ENCODE measurements at regions not wholly inside any gene's neighbourhood (a gene's known extent, or its start where the extent isn't known, plus 50 kb on each side); places are given as distances from the start of the nearest gene placed in this dataset.
"Not testable (repeated sequence)": the region's sequence is repeated elsewhere in the genome, so short reads cannot be mapped to it uniquely, and the experiment has no call there.

DNA sequence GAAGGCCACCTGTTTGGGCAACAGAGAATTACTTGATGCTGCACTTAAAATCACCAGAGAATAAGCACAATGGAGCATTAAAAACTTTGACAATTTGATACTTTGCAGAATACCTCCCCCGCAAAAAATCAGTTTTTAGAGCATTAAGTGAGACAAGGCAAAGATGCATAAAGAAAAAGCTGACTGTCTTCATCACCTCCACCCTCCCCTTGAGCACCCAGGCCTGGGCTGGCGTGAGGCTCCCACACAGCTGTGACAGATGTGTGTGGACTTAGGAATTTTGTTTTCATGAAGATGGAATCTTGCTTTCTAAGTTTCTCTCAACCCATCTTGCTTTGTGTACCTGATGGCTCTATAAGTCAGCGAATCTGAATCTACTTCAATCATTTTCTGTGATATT lies 242.2 kb downstream of the EMX2 start:
- no peak overlapping the region for H3K4me3 Mint-ChIP-seq
- peaks cover 0 to 5% (median 5%) of the 10 kb centered on the region in 3 donors for H3K27me3 Mint-ChIP-seq
- no peak for DNase-seq
- no peaks in the 10 kb centered on the region for H3K4me1 Mint-ChIP-seq
- H3K27ac Mint-ChIP-seq, result no peak overlapping the region
- ATAC-seq (ENCODE audit: low read depth in 2 of 2), result no peak
- H3K36me3 Mint-ChIP-seq, result no peaks in the 10 kb centered on the region
- peaks cover 0 to 6% (median 3%) of the 10 kb centered on the region in 7 donors for H3K9me3 Mint-ChIP-seq

GRCh38 chr10:117788911-117789310 lies 246.4 kb downstream of the EMX2 start:
- Mint-ChIP-seq H3K4me1 (no peaks in the 10 kb centered on the region), H3K9me3 (peaks cover 0 to 3% (median 0%) of the 10 kb centered on the region in 7 donors), H3K36me3 (no peaks in the 10 kb centered on the region), H3K4me3 (no peak overlapping the region), H3K27me3 (peaks cover 0 to 5% (median 5%) of the 10 kb centered on the region in 3 donors), H3K27ac (peak overlapping the region in 1 of 6 donors; percentile 78)
- no peak for DNase-seq
- ATAC-seq (ENCODE audit: low read depth in 2 of 2), result no peak

- ATAC-seq (ENCODE audit: low read depth in 2 of 2) (no peak), DNase-seq (no peak)
- Mint-ChIP-seq H3K36me3 (no peaks in the 10 kb centered on the region), H3K4me3 (peak overlapping the region in 1 of 8 donors; percentile 61), H3K27me3 (peaks cover 0 to 5% (median 2%) of the 10 kb centered on the region in 3 donors), H3K4me1 (no peaks in the 10 kb centered on the region), H3K9me3 (peaks cover 0 to under 1% (median 0%) of the 10 kb centered on the region in 7 donors), H3K27ac (no peak overlapping the region)
Measured at GRCh38 chr10:117790179-117790578, 247.6 kb downstream of the EMX2 start.

DNA sequence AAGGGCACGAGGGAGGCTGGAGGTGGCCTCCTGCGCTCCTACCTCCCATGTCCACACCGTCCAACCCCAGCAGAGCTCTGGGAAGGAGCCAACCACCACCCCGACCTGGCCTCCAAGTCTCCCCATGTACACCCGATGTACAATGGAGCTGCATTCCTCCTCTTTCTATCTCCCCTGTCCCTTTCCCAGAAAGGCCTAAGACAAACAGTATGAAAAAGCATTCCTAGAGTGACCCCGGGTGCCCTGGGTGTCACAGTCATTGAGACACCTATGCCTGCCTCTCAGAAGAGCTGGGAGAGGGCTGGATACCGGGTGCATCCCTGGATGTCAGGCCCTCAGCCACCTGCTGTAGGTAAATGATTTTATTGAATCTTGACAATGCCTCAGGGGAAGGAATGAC lies 248.1 kb downstream of the EMX2 start:
- no peak overlapping the region for H3K27ac Mint-ChIP-seq
- H3K9me3 Mint-ChIP-seq, result peaks cover 0 to under 1% (median 0%) of the 10 kb centered on the region in 7 donors
- H3K27me3 Mint-ChIP-seq, result peaks cover 0 to 5% (median 0%) of the 10 kb centered on the region in 3 donors
- no peaks in the 10 kb centered on the region for H3K4me1 Mint-ChIP-seq
- no peaks in the 10 kb centered on the region for H3K36me3 Mint-ChIP-seq
- DNase-seq, result no peak
- H3K4me3 Mint-ChIP-seq, result peak overlapping the region in 1 of 8 donors; percentile 61
- no peak for ATAC-seq (ENCODE audit: low read depth in 2 of 2)

GRCh38 chr10:117792214-117792613 lies 249.7 kb downstream of the EMX2 start:
- no peaks in the 10 kb centered on the region for H3K4me1 Mint-ChIP-seq
- peaks cover 0 to 5% (median 0%) of the 10 kb centered on the region in 3 donors for H3K27me3 Mint-ChIP-seq
- ATAC-seq (ENCODE audit: low read depth in 2 of 2) (no peak), DNase-seq (no peak)
- H3K27ac Mint-ChIP-seq, result peak overlapping the region in 2 of 6 donors; percentile 16 to 77
- H3K9me3 Mint-ChIP-seq, result peaks cover 0 to 3% (median 0%) of the 10 kb centered on the region in 7 donors
- H3K4me3 Mint-ChIP-seq, result no peak overlapping the region
- no peaks in the 10 kb centered on the region for H3K36me3 Mint-ChIP-seq

DNA sequence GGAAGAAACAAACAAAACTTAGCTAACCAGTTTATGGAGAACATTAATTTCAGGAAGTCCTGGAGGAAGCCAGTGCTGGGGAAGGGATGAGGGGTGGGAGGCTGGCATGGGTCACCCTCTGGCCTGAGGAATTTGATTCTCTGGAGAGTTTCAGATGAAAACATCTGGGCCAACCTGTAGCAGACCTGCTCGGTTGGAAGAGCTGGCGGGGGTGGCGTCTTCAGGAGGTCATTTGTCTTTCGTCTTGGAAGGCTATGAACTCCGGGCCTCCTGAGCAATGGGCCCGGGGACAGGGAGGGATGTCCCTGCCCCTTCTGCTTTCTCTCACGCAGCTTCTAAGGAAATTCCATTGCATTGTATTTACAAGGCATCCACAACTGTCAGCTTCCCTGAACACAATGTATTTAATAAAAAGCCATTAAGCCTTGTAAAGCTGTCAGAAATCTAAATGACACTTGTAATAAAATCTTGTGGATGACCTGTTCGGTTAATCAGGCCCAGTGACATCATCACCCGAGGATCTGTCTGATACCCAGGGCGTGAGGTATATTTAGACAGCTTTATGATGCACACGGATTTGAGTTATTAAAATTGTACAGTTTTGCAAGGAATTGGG lies 250.5 kb downstream of the RAB11FIP2 start:
- H3K4me1 Mint-ChIP-seq, result no peaks in the 10 kb centered on the region

GRCh38 chr10:117797296-117797695 lies 249.4 kb downstream of the RAB11FIP2 start:
- no peak for ATAC-seq (ENCODE audit: low read depth in 2 of 2)
- Mint-ChIP-seq H3K27me3 (no peaks in the 10 kb centered on the region), H3K4me3 (no peak overlapping the region), H3K27ac (no peak overlapping the region), H3K4me1 (no peaks in the 10 kb centered on the region), H3K9me3 (peaks cover 0 to 3% (median 0%) of the 10 kb centered on the region in 7 donors), H3K36me3 (no peaks in the 10 kb centered on the region)
- DNase-seq, result no peak

More for the DNA sequence above, 250.5 kb downstream of the RAB11FIP2 start:
- H3K27me3 Mint-ChIP-seq, result no peaks in the 10 kb centered on the region
- H3K27ac Mint-ChIP-seq, result no peak overlapping the region
- H3K9me3 Mint-ChIP-seq, result peaks cover 0 to 3% (median 0%) of the 10 kb centered on the region in 7 donors
- DNase-seq (no peak), ATAC-seq (ENCODE audit: low read depth in 2 of 2) (no peak)
- no peaks in the 10 kb centered on the region for H3K36me3 Mint-ChIP-seq
- H3K4me3 Mint-ChIP-seq, result no peak overlapping the region

- H3K36me3 Mint-ChIP-seq, result no peaks in the 10 kb centered on the region
- ATAC-seq (ENCODE audit: low read depth in 2 of 2) (no peak), DNase-seq (no peak)
- H3K4me3 Mint-ChIP-seq, result no peak overlapping the region
- no peaks in the 10 kb centered on the region for H3K9me3 Mint-ChIP-seq
- peaks cover 0 to 11% (median 0%) of the 10 kb centered on the region in 3 donors for H3K27me3 Mint-ChIP-seq
- H3K4me1 Mint-ChIP-seq, result no peaks in the 10 kb centered on the region
- no peak overlapping the region for H3K27ac Mint-ChIP-seq
Measured at GRCh38 chr10:117801691-117802090, 245.1 kb downstream of the RAB11FIP2 start.

- no peaks in the 10 kb centered on the region for H3K36me3 Mint-ChIP-seq
- DNase-seq, result no peak
- no peak overlapping the region for H3K4me3 Mint-ChIP-seq
- peaks cover 0 to 11% (median 9%) of the 10 kb centered on the region in 3 donors for H3K27me3 Mint-ChIP-seq
- no peaks in the 10 kb centered on the region for H3K4me1 Mint-ChIP-seq
- peaks cover 0 to 15% (median 4%) of the 10 kb centered on the region in 7 donors for H3K9me3 Mint-ChIP-seq
- no peak for ATAC-seq (ENCODE audit: low read depth in 2 of 2)
- H3K27ac Mint-ChIP-seq, result no peak overlapping the region
Measured at GRCh38 chr10:117804470-117805011, 242.2 kb downstream of the RAB11FIP2 start.

DNA sequence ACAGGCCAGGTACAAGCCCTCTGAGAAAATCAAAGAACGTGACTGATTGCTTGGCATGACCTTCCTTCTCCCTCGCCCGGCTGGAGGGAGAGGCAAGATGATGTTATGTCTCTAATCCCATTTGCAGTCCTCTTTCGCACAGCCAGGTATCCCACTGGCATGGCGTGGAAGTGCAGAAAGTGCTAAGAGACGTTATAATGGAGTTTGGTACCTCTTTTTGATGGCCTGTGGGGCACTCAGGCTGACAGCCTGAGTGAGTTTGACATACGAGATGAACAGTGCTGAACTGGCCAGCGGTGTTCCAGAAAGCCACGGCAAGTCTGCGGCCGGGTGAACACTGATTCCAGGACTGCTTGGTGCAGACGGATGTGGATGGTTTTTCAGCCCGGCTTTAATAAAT lies 241.6 kb downstream of the RAB11FIP2 start:
- Mint-ChIP-seq H3K27ac (no peak overlapping the region), H3K36me3 (no peaks in the 10 kb centered on the region), H3K4me1 (no peaks in the 10 kb centered on the region), H3K27me3 (peaks cover 0 to 11% (median 9%) of the 10 kb centered on the region in 3 donors), H3K9me3 (peaks cover 0 to 21% (median 4%) of the 10 kb centered on the region in 7 donors), H3K4me3 (no peak overlapping the region)
- DNase-seq, result no peak
- no peak for ATAC-seq (ENCODE audit: low read depth in 2 of 2)

DNA sequence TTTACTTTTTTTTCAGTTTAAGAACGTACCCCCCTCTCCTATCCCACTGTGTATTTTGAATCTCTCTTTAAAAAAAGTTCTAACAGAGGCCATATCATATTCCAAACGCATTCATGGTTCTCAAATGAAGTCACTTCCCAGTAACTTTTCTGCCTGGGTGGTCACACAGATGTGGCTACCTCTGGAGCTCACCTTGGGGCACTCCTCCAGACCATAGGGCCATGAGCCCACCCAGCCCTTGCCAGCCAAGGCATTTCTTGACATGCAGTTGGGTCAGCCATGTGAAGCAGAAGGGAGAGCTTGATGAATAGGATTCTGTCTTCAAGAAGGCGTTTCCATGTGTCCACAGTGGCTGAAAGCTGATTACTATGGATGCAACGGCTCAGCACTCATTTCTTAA lies 239.3 kb downstream of the RAB11FIP2 start:
- DNase-seq, result no peak
- no peaks in the 10 kb centered on the region for H3K4me1 Mint-ChIP-seq
- no peak for ATAC-seq (ENCODE audit: low read depth in 2 of 2)
- H3K27me3 Mint-ChIP-seq, result peaks cover 0 to 11% (median 9%) of the 10 kb centered on the region in 3 donors
- H3K27ac Mint-ChIP-seq, result peak overlapping the region in 1 of 6 donors; percentile 69
- no peak overlapping the region for H3K4me3 Mint-ChIP-seq
- no peaks in the 10 kb centered on the region for H3K36me3 Mint-ChIP-seq
- peaks cover 0 to 35% (median 4%) of the 10 kb centered on the region in 7 donors for H3K9me3 Mint-ChIP-seq

DNA sequence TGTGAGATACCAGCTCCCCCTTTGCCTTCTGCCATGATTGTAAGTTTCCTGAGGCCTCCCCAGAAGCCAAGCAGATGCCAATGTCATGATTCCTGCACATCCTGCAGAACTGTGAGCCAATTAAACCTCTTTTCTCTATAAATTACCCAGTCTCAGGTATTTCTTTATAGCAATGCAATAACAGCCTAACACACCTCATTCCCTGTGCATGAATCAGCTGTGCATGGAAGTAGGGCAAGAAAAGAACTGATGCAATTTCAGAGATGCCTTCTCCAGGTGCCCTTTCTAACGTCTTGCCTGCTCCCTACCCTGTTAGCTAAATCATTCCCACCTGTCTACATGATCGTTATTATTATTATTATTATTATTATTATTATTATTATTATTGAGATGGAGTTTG lies 230.9 kb downstream of the RAB11FIP2 start:
- not testable (repeated sequence) for H3K27me3 Mint-ChIP-seq; DNase-seq; H3K4me1 Mint-ChIP-seq; H3K36me3 Mint-ChIP-seq; H3K27ac Mint-ChIP-seq; ATAC-seq (ENCODE audit: low read depth in 2 of 2); H3K4me3 Mint-ChIP-seq; H3K9me3 Mint-ChIP-seq

DNA sequence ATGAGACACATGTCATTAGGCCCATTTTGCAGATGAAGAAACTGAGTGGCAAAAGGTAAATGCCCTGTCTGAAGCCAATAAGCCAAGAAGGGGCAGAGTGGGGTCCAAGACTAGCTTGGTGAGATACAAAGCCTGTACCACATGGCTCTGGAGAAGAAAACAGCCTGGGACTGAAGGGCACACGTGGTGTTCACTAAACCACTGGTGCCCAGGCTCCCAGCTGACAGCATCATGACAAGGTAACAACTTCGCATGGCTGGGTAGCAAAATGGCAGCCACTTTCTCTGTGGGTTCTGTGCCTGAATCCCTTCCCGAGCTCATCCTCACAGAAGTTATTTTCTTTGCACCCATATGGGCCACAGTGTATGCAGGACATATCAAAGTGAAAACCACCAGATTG lies 229.6 kb downstream of the RAB11FIP2 start:
- Mint-ChIP-seq H3K27ac (no peak overlapping the region), H3K9me3 (peaks cover 0 to 6% (median 4%) of the 10 kb centered on the region in 7 donors), H3K4me3 (no peak overlapping the region), H3K36me3 (no peaks in the 10 kb centered on the region), H3K4me1 (no peaks in the 10 kb centered on the region), H3K27me3 (peaks cover 0 to 8% (median 6%) of the 10 kb centered on the region in 3 donors)
- DNase-seq (no peak), ATAC-seq (ENCODE audit: low read depth in 2 of 2) (no peak)

DNA sequence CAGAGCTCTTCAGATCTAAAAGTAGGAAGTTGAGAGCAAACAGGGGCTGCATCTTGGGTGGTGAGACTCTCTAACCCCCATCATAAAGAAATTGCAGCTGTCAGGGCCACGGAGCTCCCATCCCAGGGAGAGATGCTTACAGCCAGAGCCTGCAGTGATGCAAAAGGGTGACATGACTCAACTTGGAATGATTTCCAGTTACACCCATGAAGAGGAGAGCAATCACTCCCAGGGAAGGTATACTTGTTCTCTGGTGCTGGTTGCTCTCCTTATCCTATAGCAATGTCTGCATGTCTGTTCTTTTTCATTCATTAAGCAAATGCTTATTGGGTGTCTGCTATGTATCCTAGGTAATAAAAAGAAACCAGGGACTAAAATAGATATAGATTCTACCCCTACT lies 228.0 kb downstream of the RAB11FIP2 start:
- Mint-ChIP-seq H3K4me3 (no peak overlapping the region), H3K4me1 (no peaks in the 10 kb centered on the region), H3K9me3 (peaks cover 0 to 6% (median 2%) of the 10 kb centered on the region in 7 donors), H3K36me3 (no peaks in the 10 kb centered on the region), H3K27me3 (peaks cover 6 to 8% (median 6%) of the 10 kb centered on the region in 3 donors), H3K27ac (no peak overlapping the region)
- DNase-seq, result no peak
- ATAC-seq (ENCODE audit: low read depth in 2 of 2), result no peak
